Neural cell (in vitro differentiated cells): ENCODE measurements at regions not wholly inside any gene's neighbourhood (a gene's known extent, or its start where the extent isn't known, plus 50 kb on each side); places are given as distances from the start of the nearest gene placed in this dataset.
"Not testable (repeated sequence)": the region's sequence is repeated elsewhere in the genome, so short reads cannot be mapped to it uniquely, and the experiment has no call there.

Experiments used
- H2AFZ ChIP-seq: fragments of 200-600, 300-800 bp; sonication (generic), shearing (Covaris generic); 2 replicates; pipeline ENCODE4 v1.6.0; 2014; ENCODE audit warnings: low read depth, mild to moderate bottlenecking, antibody characterized with exemption, low read length, moderate library complexity
- H3F3A ChIP-seq: fragments of 200-600 bp; shearing (Covaris generic); 2 replicates; pipeline ENCODE4 v1.6.1; 2016; ENCODE audit warnings: mild to moderate bottlenecking, moderate library complexity, mixed read lengths, antibody characterized with exemption, low read length; ENCODE audit not compliant: insufficient read depth, poor library complexity, severe bottlenecking
- H3K27ac ChIP-seq: fragments of 200-600, 300-800 bp; sonication (generic), shearing (Covaris generic); 2 replicates; pipeline ENCODE4 v1.5.1; 2014; ENCODE audit warnings: mild to moderate bottlenecking, low read length, moderate library complexity
- H3K27me3 ChIP-seq: fragments of 300-800, 200-600 bp; sonication (generic), shearing (Covaris generic); 2 replicates; pipeline ENCODE4 v1.6.0; 2014; ENCODE audit warnings: mild to moderate bottlenecking, low read depth, low read length, moderate library complexity; ENCODE audit not compliant: insufficient read depth
- H3K36me3 ChIP-seq: fragments of 300-800, 200-600 bp; sonication (generic), shearing (Covaris generic); 2 replicates; pipeline ENCODE4 v1.5.1; 2014; ENCODE audit warnings: mild to moderate bottlenecking, antibody characterized with exemption, low read length, moderate library complexity; ENCODE audit not compliant: insufficient read depth
- H3K4me2 ChIP-seq: fragments of 300-800, 200-600 bp; sonication (generic), shearing (Covaris generic); 2 replicates; pipeline ENCODE4 v1.6.0; 2014; ENCODE audit warnings: mild to moderate bottlenecking, low read length
- H3K4me3 ChIP-seq: fragments of 300-800, 200-600 bp; sonication (generic), shearing (Covaris generic); 2 replicates; pipeline ENCODE4 v1.5.1; 2014; ENCODE audit warnings: mild to moderate bottlenecking, low read length, moderate library complexity
- H3K79me2 ChIP-seq: fragments of 200-600 bp; shearing (Covaris generic); replicated peaks from 2 replicates; pipeline ENCODE4 v1.6.0; 2014; ENCODE audit warnings: mild to moderate bottlenecking, low read length, moderate library complexity; ENCODE audit not compliant: insufficient read depth
- H3K9ac ChIP-seq: fragments of 300-800, 200-600 bp; sonication (generic), shearing (Covaris generic); 2 replicates; pipeline ENCODE4 v1.6.1; 2016; ENCODE audit warnings: mild to moderate bottlenecking, low read length, mixed read lengths
- H3K9me2 ChIP-seq: fragments of 200-600 bp; shearing (Covaris generic); 2 replicates; pipeline ENCODE4 v1.6.1; 2016; ENCODE audit warnings: mild to moderate bottlenecking, low read length, mixed read lengths; ENCODE audit not compliant: insufficient read depth
- H3K9me3 ChIP-seq: fragments of 200-600, 300-800 bp; sonication (generic), shearing (Covaris generic); 2 replicates; pipeline ENCODE4 v1.6.1; 2016; ENCODE audit warnings: mild to moderate bottlenecking, mixed run types, low read length, moderate library complexity, mixed read lengths
- H4K20me1 ChIP-seq: fragments of 200-600 bp; shearing (Covaris generic); 2 replicates; pipeline ENCODE4 v1.6.1; 2016; ENCODE audit warnings: mild to moderate bottlenecking, mixed run types; ENCODE audit not compliant: insufficient read depth
- EP300 ChIP-seq: fragments of 450-650 bp; conservative IDR thresholded peaks from 2 replicates; pipeline ENCODE4 v1.6.1; 2014; ENCODE audit warnings: antibody characterized with exemption, mild to moderate bottlenecking, moderate library complexity; ENCODE audit not compliant: poor library complexity, severe bottlenecking
- EZH2 ChIP-seq: fragments of 200-600, 300-800 bp; shearing (Covaris generic), sonication (generic); IDR thresholded peaks from 2 replicates; pipeline ENCODE4 v1.6.1; 2014; ENCODE audit warnings: antibody characterized with exemption, low read length, borderline replicate concordance, mild to moderate bottlenecking; ENCODE audit not compliant: insufficient read depth, poor library complexity, severe bottlenecking
- MXI1 ChIP-seq: fragments of 450-650 bp; conservative IDR thresholded peaks from 2 replicates; pipeline ENCODE4 v1.6.1; 2014; ENCODE audit warnings: antibody characterized with exemption, mild to moderate bottlenecking; ENCODE audit not compliant: poor library complexity, severe bottlenecking
- POLR2AphosphoS5 ChIP-seq: IDR thresholded peaks from 2 replicates; pipeline ENCODE4 v1.6.1; 2012
- RAD21 ChIP-seq: fragments of 450-650 bp; conservative IDR thresholded peaks from 2 replicates; pipeline ENCODE4 v1.6.1; 2014; ENCODE audit warnings: antibody characterized with exemption, mild to moderate bottlenecking, moderate library complexity
- SMC3 ChIP-seq: fragments of 450-650 bp; conservative IDR thresholded peaks from 2 replicates; pipeline ENCODE4 v1.6.1; 2014; ENCODE audit warnings: antibody characterized with exemption, mild to moderate bottlenecking, moderate library complexity; ENCODE audit not compliant: poor library complexity
- TAF1 ChIP-seq: IDR thresholded peaks from 2 replicates; pipeline ENCODE4 v1.6.1; 2012; ENCODE audit warnings: low read depth
- TF ChIP-seq, protein P1 (sequence below): fragments of 450-650 bp; IDR thresholded peaks from 2 replicates; pipeline ENCODE4 v1.5.1; 2014; ENCODE audit warnings: antibody characterized with exemption, mild to moderate bottlenecking, moderate library complexity; ENCODE audit not compliant: poor library complexity, severe bottlenecking
- TF ChIP-seq, protein P2 (sequence below): IDR thresholded peaks from 2 replicates; pipeline ENCODE4 v1.6.1; 2012; ENCODE audit warnings: borderline replicate concordance

DNA sequence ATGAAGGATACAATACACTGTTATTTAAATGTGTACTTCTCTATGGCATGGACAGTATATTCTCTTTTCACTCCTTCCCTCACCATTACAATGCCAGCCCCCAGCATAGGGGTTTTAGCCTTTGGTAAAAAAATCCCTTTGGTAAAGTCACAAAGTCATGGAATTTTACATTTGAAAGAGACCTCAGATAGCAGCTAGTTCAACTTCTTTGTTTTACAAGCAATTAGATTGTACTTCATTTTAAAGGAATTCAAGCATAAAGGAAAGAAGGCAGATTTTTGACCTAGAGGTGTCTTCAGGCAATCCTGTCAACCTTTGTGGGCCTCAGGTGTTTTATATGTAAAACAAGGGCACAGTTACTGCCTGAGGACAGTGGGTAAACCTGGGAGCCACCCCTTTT, 1188.4 kb upstream of the AUTS2 start:
- Histone ChIP-seq H2AFZ (no peak overlapping the region), H3K9me2 (no peaks in the 10 kb centered on the region), H4K20me1 (no peaks in the 10 kb centered on the region), H3K4me3 (no peak overlapping the region), H3K9me3 (no peaks in the 10 kb centered on the region), H3K79me2 (no peaks in the 10 kb centered on the region), H3F3A (no peaks in the 10 kb centered on the region), H3K4me2 (no peak overlapping the region), H3K27ac (no peak overlapping the region), H3K36me3 (no peaks in the 10 kb centered on the region), H3K9ac (no peak overlapping the region), H3K27me3 (no peaks in the 10 kb centered on the region)
- no peak for TF ChIP-seq EZH2
- no peak for TF ChIP-seq EP300
- TF ChIP-seq, protein P1, sequence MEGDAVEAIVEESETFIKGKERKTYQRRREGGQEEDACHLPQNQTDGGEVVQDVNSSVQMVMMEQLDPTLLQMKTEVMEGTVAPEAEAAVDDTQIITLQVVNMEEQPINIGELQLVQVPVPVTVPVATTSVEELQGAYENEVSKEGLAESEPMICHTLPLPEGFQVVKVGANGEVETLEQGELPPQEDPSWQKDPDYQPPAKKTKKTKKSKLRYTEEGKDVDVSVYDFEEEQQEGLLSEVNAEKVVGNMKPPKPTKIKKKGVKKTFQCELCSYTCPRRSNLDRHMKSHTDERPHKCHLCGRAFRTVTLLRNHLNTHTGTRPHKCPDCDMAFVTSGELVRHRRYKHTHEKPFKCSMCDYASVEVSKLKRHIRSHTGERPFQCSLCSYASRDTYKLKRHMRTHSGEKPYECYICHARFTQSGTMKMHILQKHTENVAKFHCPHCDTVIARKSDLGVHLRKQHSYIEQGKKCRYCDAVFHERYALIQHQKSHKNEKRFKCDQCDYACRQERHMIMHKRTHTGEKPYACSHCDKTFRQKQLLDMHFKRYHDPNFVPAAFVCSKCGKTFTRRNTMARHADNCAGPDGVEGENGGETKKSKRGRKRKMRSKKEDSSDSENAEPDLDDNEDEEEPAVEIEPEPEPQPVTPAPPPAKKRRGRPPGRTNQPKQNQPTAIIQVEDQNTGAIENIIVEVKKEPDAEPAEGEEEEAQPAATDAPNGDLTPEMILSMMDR: no peak
- TF ChIP-seq MXI1: no peak
- no peak for TF ChIP-seq SMC3
- TF ChIP-seq, protein P2, sequence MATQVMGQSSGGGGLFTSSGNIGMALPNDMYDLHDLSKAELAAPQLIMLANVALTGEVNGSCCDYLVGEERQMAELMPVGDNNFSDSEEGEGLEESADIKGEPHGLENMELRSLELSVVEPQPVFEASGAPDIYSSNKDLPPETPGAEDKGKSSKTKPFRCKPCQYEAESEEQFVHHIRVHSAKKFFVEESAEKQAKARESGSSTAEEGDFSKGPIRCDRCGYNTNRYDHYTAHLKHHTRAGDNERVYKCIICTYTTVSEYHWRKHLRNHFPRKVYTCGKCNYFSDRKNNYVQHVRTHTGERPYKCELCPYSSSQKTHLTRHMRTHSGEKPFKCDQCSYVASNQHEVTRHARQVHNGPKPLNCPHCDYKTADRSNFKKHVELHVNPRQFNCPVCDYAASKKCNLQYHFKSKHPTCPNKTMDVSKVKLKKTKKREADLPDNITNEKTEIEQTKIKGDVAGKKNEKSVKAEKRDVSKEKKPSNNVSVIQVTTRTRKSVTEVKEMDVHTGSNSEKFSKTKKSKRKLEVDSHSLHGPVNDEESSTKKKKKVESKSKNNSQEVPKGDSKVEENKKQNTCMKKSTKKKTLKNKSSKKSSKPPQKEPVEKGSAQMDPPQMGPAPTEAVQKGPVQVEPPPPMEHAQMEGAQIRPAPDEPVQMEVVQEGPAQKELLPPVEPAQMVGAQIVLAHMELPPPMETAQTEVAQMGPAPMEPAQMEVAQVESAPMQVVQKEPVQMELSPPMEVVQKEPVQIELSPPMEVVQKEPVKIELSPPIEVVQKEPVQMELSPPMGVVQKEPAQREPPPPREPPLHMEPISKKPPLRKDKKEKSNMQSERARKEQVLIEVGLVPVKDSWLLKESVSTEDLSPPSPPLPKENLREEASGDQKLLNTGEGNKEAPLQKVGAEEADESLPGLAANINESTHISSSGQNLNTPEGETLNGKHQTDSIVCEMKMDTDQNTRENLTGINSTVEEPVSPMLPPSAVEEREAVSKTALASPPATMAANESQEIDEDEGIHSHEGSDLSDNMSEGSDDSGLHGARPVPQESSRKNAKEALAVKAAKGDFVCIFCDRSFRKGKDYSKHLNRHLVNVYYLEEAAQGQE: no peak
- no peak for TF ChIP-seq POLR2AphosphoS5
- TF ChIP-seq RAD21: no peak
- TF ChIP-seq TAF1: no peak

DNA sequence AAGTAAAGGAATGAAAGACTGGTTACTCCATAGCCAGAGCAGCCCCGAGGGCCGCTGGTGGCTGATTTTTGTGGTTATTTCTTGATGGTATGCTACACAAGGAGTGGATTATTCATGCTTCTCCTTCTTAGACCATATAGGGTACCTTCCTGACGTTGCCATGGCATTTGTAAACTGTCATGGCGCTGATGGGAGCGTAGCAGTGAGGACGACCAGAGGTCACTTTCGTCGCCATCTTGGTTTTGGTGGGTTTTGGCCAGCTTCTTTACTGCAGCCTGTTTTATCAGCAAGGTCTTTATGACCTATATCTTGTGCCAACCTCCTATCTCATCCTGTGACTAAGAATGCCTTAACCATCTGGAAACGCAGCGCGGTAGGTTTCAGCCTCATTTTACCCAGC, 1187.6 kb upstream of the AUTS2 start:
- not testable (repeated sequence) for H3K9me3 ChIP-seq, H3K27ac ChIP-seq, H3K27me3 ChIP-seq, H3K9ac ChIP-seq, H3K4me2 ChIP-seq, H4K20me1 ChIP-seq, H3K36me3 ChIP-seq, H3K9me2 ChIP-seq, H3K4me3 ChIP-seq, H3K79me2 ChIP-seq, H2AFZ ChIP-seq, H3F3A ChIP-seq

DNA sequence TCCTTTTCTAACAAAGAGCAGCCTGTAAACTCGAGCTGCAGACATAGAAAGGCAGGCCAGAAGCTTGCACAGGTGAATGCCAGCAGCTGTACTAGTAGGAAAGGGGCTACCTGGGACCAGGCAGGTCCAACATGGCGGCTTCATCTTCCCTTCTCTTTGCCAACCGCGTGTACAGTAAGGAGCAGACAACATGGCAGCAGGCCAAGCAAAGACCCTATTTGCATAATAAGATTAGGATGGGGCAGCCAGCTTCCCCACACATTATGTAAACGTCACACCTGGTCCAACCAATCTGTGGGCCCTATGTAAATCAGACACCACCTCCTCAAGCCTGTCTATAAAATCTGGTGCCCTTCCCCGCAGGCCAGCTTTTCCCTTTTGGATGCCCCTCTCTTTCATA, 1186.5 kb upstream of the AUTS2 start:
- no peaks in the 10 kb centered on the region for H3K9me2 ChIP-seq
- no peaks in the 10 kb centered on the region for H3K9me3 ChIP-seq
- H3K9ac ChIP-seq: no peak overlapping the region
- H3F3A ChIP-seq: no peaks in the 10 kb centered on the region
- H3K4me3 ChIP-seq: no peak overlapping the region
- H3K27ac ChIP-seq: no peak overlapping the region
- TF ChIP-seq, protein P2: no peak
- TF ChIP-seq POLR2AphosphoS5 (no peak), MXI1 (no peak)
- no peaks in the 10 kb centered on the region for H3K36me3 ChIP-seq
- H3K4me2 ChIP-seq: no peak overlapping the region
- no peaks in the 10 kb centered on the region for H3K27me3 ChIP-seq
- H3K79me2 ChIP-seq: no peaks in the 10 kb centered on the region
- no peaks in the 10 kb centered on the region for H4K20me1 ChIP-seq
- no peak overlapping the region for H2AFZ ChIP-seq
